A673 (cell line): ENCODE measurements at regions not wholly inside any gene's neighbourhood (a gene's known extent, or its start where the extent isn't known, plus 50 kb on each side); places are given as distances from the start of the nearest gene placed in this dataset.
A peak's percentile ranks its signal among the peaks of the same experiment; 100 is the strongest.

ENCODE experiments used
- BruUV-seq: library from RNA; stranded (reverse); fragments of 400-500 nt; replicated peaks from 2 replicates; lab custom pipeline; 2021; lab: Mats Ljungman, UMichigan
- CTCF ChIA-PET: fragments of 300-600 bp; sonication (Branson Sonifier 250); formaldehyde crosslinking; loops from one replicate; lab custom pipeline; 2022; ENCODE audit warnings: antibody characterized with exemption; lab: Charles Lee
- POLR2A ChIA-PET: fragments of 300-600 bp; sonication (Branson Sonifier 250); formaldehyde crosslinking; loops from one replicate; lab custom pipeline; 2022; ENCODE audit warnings: antibody characterized with exemption; ENCODE audit not compliant: low non-redundant PET; lab: Charles Lee
- DNase-seq: peaks from one replicate; pipeline ENCODE4 v3.0.0-alpha.2; 2015; ENCODE audit warnings: low spot score
- H3K27ac ChIP-seq: fragments of 200-600 bp; sonication (generic); 2 replicates; pipeline ENCODE4 v1.5.1; 2016; ENCODE audit warnings: mixed run types, low read depth, mild to moderate bottlenecking, mixed read lengths, antibody characterized with exemption, low read length; ENCODE audit not compliant: poor library complexity, severe bottlenecking
- H3K27me3 ChIP-seq: fragments of 200-600 bp; sonication (generic); replicated peaks from 2 replicates; pipeline ENCODE4 v1.6.1; 2017; ENCODE audit warnings: mixed run types, low read depth, mild to moderate bottlenecking, mixed read lengths, antibody characterized with exemption, low read length; ENCODE audit not compliant: insufficient read depth, poor library complexity
- H3K36me3 ChIP-seq: fragments of 200-600 bp; sonication (generic); 2 replicates; pipeline ENCODE4 v1.6.1; 2016; ENCODE audit warnings: mixed run types, mild to moderate bottlenecking, mixed read lengths, antibody characterized with exemption, low read length; ENCODE audit not compliant: insufficient read depth, poor library complexity, severe bottlenecking
- H3K4me1 ChIP-seq: fragments of 200-600 bp; sonication (generic); 2 replicates; pipeline ENCODE4 v1.6.1; 2017; ENCODE audit warnings: mixed run types, mild to moderate bottlenecking, mixed read lengths, antibody characterized with exemption, low read length; ENCODE audit not compliant: insufficient read depth, poor library complexity, severe bottlenecking
- H3K4me3 ChIP-seq: fragments of 200-600 bp; sonication (generic); 2 replicates; pipeline ENCODE4 v1.5.1; 2016; ENCODE audit warnings: low read depth, mixed run types, mild to moderate bottlenecking, mixed read lengths, low read length; ENCODE audit not compliant: poor library complexity, severe bottlenecking
- H3K9me3 ChIP-seq: fragments of 200-600 bp; sonication (generic); 2 replicates; pipeline ENCODE4 v1.6.1; 2016; ENCODE audit warnings: mixed run types, low read depth, mild to moderate bottlenecking, mixed read lengths, antibody characterized with exemption, low read length; ENCODE audit not compliant: poor library complexity, severe bottlenecking
- CTCF ChIP-seq: fragments of 300-800, 200-600 bp; sonication (generic); conservative IDR thresholded peaks from 2 replicates; pipeline ENCODE4 v1.5.1; 2017; ENCODE audit warnings: low read depth, mild to moderate bottlenecking, antibody characterized with exemption, low read length, moderate library complexity, mixed read lengths
- EZH2 ChIP-seq: fragments of 200-600 bp; sonication (generic); IDR thresholded peaks from 2 replicates; pipeline ENCODE4 v1.6.1; 2017; ENCODE audit warnings: borderline replicate concordance, low read depth, mild to moderate bottlenecking, mixed read lengths, antibody characterized with exemption, low read length; ENCODE audit not compliant: poor library complexity, severe bottlenecking
- intact Hi-C: fragments of 100-400 bp; cut with micrococcal nuclease; formaldehyde crosslinking; loops from one replicate; pipeline ENCODE4 v1.10.0; 2022; ENCODE audit not compliant: unreplicated experiment

GRCh38 chr10:10785627-10786026, 232.0 kb upstream of the CELF2 start:
- no peaks in the 10 kb centered on the region for H3K36me3 ChIP-seq
- BruUV-seq = no TSS peak
- DNase-seq = peak; percentile 35
- peaks cover 8% of the 10 kb centered on the region for H3K4me1 ChIP-seq
- H3K9me3 ChIP-seq = no peaks in the 10 kb centered on the region
- no peaks in the 10 kb centered on the region for H3K27me3 ChIP-seq
- no peak for TF ChIP-seq CTCF
- TF ChIP-seq EZH2 = no peak
- ChIA-PET POLR2A (no interaction called here), CTCF (no interaction called here)
- intact Hi-C loops = no loop called here
- no peak overlapping the region for H3K4me3 ChIP-seq
- H3K27ac ChIP-seq = no peak overlapping the region

- no TSS peak for BruUV-seq
- Histone ChIP-seq H3K4me1 (peaks cover 8% of the 10 kb centered on the region), H3K27me3 (no peaks in the 10 kb centered on the region), H3K36me3 (no peaks in the 10 kb centered on the region), H3K9me3 (no peaks in the 10 kb centered on the region), H3K27ac (no peak overlapping the region), H3K4me3 (no peak overlapping the region)
- CTCF ChIA-PET = no interaction called here
- POLR2A ChIA-PET = no interaction called here
- DNase-seq = no peak
- no peak for TF ChIP-seq CTCF
- intact Hi-C loops = no loop called here
These were observed 231.3 kb upstream of the CELF2 start for GRCh38 chr10:10786109-10787090.

- intact Hi-C loops = no loop called here
- ChIA-PET CTCF (no interaction called here), POLR2A (no interaction called here)
- Histone ChIP-seq H3K4me3 (no peak overlapping the region), H3K27ac (no peak overlapping the region), H3K9me3 (no peaks in the 10 kb centered on the region), H3K36me3 (no peaks in the 10 kb centered on the region), H3K27me3 (no peaks in the 10 kb centered on the region), H3K4me1 (peaks cover 8% of the 10 kb centered on the region)
- no TSS peak for BruUV-seq
- DNase-seq = no peak
- no peak for TF ChIP-seq EZH2
- TF ChIP-seq CTCF = no peak
These were observed 230.1 kb upstream of the CELF2 start for GRCh38 chr10:10787586-10787985.
